ENCODE measurements at regions not wholly inside any gene's neighbourhood (a gene's known extent, or its start where the extent isn't known, plus 50 kb on each side); places are given as distances from the start of the nearest gene placed in this dataset.

- TF ChIP-seq, protein P1, sequence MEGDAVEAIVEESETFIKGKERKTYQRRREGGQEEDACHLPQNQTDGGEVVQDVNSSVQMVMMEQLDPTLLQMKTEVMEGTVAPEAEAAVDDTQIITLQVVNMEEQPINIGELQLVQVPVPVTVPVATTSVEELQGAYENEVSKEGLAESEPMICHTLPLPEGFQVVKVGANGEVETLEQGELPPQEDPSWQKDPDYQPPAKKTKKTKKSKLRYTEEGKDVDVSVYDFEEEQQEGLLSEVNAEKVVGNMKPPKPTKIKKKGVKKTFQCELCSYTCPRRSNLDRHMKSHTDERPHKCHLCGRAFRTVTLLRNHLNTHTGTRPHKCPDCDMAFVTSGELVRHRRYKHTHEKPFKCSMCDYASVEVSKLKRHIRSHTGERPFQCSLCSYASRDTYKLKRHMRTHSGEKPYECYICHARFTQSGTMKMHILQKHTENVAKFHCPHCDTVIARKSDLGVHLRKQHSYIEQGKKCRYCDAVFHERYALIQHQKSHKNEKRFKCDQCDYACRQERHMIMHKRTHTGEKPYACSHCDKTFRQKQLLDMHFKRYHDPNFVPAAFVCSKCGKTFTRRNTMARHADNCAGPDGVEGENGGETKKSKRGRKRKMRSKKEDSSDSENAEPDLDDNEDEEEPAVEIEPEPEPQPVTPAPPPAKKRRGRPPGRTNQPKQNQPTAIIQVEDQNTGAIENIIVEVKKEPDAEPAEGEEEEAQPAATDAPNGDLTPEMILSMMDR (IDR thresholded peaks at IDR 0.05): no peak
- TF ChIP-seq EZH2 (IDR thresholded peaks at IDR 0.05): no peak
- no peak for TF ChIP-seq EZH2phosphoT487 (IDR thresholded peaks at IDR 0.05)
These were observed 95.0 kb upstream of the CCDC68 start for GRCh38 chr18:55054021-55054990.

Measured in neural progenitor cell (in vitro differentiated cells).